ENCODE measurements at regions not wholly inside any gene's neighbourhood (a gene's known extent, or its start where the extent isn't known, plus 50 kb on each side); places are given as distances from the start of the nearest gene placed in this dataset.
"Not testable (repeated sequence)": the region's sequence is repeated elsewhere in the genome, so short reads cannot be mapped to it uniquely, and the experiment has no call there.

DNA sequence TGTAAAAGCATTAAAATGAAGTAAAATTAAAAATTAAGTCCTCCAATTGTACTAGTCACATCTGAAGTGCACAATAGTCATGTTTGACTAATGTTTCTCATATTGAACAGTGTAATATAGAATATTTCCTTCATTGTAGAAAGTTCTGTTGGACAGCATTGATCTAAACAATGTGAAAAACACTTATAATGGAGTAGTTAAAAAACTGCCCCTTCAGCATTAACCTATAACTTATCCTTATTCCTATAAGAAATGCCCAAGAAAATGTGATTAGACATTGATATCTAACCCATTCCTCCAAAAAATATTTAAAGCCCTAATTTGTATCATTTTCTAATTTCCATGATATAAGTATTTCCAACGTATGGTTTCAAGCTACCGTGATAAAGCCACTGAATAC, 210.7 kb downstream of the RASSF9 start:
- Histone ChIP-seq H3K4me3 (ENCODE audit: low read depth in 1 of 2, low read length in 2 of 2) (no peak overlapping the region), H3K9me3 (ENCODE audit: control insufficient read depth in 1 of 2, low read length in 2 of 2) (no peaks in the 10 kb centered on the region), H3K27me3 (ENCODE audit: low read depth, low read length) (no peaks in the 10 kb centered on the region), H3K27ac (ENCODE audit: low read length) (no peak overlapping the region), H3K36me3 (ENCODE audit: control insufficient read depth in 1 of 2, insufficient read depth in 2 of 2, low read length in 2 of 2) (no peaks in the 10 kb centered on the region), H3K4me1 (ENCODE audit: control insufficient read depth in 1 of 2, insufficient read depth in 2 of 2, low read length in 2 of 2) (no peaks in the 10 kb centered on the region)

DNA sequence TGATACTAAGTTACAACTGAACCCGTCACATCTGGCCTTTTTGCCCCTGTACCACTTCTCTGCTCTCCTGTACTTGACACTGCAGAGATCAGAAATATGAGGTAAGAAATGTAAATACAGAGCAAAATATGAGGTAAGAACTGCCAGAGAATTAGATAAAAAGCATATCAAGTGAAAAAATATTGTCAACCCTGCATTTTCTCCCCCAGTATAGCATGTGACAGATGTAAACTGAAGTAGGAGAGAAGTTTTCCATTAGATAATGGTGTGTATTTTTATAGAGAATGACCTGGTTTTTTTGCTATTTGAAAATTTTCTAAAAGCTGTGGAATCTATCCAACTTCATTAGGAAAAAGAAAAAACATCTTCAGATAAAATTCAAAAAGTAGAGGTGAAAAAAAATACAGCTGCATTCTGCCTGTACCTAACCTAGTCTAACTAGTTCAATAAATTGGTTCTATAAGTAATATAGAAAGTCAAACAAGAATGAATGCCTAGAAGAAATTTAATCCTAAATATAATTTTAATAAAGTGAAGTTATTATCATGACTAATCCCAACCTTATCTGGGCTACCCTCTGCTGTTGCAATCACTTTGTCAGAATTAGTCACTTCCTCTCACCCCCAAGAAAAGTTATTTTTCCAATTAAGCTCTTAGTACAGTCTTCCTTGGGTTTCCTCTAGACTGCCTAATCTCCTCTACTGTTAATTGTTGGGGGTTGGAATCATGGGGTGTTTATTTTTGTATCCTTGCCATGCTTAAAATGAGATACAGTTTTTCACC, 210.0 kb downstream of the RASSF9 start:
- H3K4me1 ChIP-seq (ENCODE audit: control insufficient read depth in 1 of 2, insufficient read depth in 2 of 2, low read length in 2 of 2), result no peaks in the 10 kb centered on the region
- H3K4me3 ChIP-seq (ENCODE audit: low read depth in 1 of 2, low read length in 2 of 2), result no peak overlapping the region
- no peak overlapping the region for H3K27ac ChIP-seq (ENCODE audit: low read length)
- no peaks in the 10 kb centered on the region for H3K27me3 ChIP-seq (ENCODE audit: low read depth, low read length)
- H3K9me3 ChIP-seq (ENCODE audit: control insufficient read depth in 1 of 2, low read length in 2 of 2), result no peaks in the 10 kb centered on the region
- no peaks in the 10 kb centered on the region for H3K36me3 ChIP-seq (ENCODE audit: control insufficient read depth in 1 of 2, insufficient read depth in 2 of 2, low read length in 2 of 2)

DNA sequence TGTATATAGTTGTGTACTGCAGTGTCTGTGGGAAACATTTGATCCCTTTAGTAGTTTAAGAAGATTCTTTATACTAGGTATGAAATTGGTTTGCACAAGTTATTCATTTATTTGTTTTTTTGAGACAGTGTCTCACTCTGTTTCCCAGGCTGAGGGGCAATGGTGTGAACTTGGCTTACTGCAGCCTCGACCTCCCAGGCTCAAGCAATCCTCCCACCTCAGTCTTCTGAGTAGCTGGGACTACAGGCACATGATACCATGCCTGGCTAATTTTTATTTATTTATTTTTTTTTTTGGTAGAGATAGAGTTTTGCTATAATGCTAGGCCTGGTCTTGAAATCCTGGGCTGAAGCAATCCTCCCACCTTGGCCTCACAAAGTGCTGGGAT, 209.4 kb downstream of the RASSF9 start:
- H3K4me3 ChIP-seq (ENCODE audit: low read depth in 1 of 2, low read length in 2 of 2), result no peak overlapping the region
- no peaks in the 10 kb centered on the region for H3K9me3 ChIP-seq (ENCODE audit: control insufficient read depth in 1 of 2, low read length in 2 of 2)
- H3K27me3 ChIP-seq (ENCODE audit: low read depth, low read length), result no peaks in the 10 kb centered on the region
- no peaks in the 10 kb centered on the region for H3K36me3 ChIP-seq (ENCODE audit: control insufficient read depth in 1 of 2, insufficient read depth in 2 of 2, low read length in 2 of 2)
- H3K27ac ChIP-seq (ENCODE audit: low read length), result no peak overlapping the region
- no peaks in the 10 kb centered on the region for H3K4me1 ChIP-seq (ENCODE audit: control insufficient read depth in 1 of 2, insufficient read depth in 2 of 2, low read length in 2 of 2)

DNA sequence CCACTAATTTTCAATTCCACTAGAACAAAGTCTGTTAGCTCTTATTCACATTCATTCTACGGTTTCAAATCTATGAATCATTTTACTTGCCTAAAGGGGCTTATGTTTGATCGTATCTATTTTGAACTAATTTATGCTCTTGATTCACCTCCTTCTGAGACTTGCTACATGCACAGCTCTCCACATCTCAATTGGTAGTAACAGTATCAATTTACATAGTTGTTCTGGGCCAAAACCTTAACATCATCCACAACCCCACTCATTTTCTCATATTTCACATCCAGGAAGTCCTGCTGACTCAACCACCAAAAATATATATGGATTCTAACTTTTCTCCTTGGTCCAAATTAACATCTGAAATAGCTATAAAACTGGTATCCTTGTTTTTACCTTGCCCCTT, 208.6 kb downstream of the RASSF9 start:
- Histone ChIP-seq H3K4me3 (ENCODE audit: low read depth in 1 of 2, low read length in 2 of 2) (no peak overlapping the region), H3K9me3 (ENCODE audit: control insufficient read depth in 1 of 2, low read length in 2 of 2) (no peaks in the 10 kb centered on the region), H3K36me3 (ENCODE audit: control insufficient read depth in 1 of 2, insufficient read depth in 2 of 2, low read length in 2 of 2) (no peaks in the 10 kb centered on the region), H3K4me1 (ENCODE audit: control insufficient read depth in 1 of 2, insufficient read depth in 2 of 2, low read length in 2 of 2) (no peaks in the 10 kb centered on the region), H3K27me3 (ENCODE audit: low read depth, low read length) (no peaks in the 10 kb centered on the region), H3K27ac (ENCODE audit: low read length) (no peak overlapping the region)

DNA sequence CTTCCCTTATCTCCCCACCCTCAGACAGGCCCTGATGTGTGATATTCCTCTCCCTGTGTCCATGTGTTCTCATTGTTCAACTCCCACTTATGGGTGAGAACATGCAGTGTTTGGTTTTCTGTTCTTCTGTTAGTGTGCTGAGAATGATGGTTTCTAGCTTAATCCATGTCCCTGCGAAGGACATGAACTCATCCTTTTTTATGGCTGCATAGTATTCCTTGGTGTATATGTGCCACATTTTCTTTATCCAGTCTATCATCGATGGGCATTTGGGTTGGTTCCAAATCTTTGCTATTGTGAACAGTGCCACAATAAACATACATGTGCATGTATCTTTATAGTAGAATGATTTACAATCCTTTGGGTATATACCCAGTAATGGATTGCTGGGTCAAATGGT, 207.6 kb downstream of the RASSF9 start:
- H3K4me1 ChIP-seq (ENCODE audit: control insufficient read depth in 1 of 2, insufficient read depth in 2 of 2, low read length in 2 of 2); H3K4me3 ChIP-seq (ENCODE audit: low read depth in 1 of 2, low read length in 2 of 2); H3K27me3 ChIP-seq (ENCODE audit: low read depth, low read length); H3K27ac ChIP-seq (ENCODE audit: low read length); H3K9me3 ChIP-seq (ENCODE audit: control insufficient read depth in 1 of 2, low read length in 2 of 2); H3K36me3 ChIP-seq (ENCODE audit: control insufficient read depth in 1 of 2, insufficient read depth in 2 of 2, low read length in 2 of 2): not testable (repeated sequence)

DNA sequence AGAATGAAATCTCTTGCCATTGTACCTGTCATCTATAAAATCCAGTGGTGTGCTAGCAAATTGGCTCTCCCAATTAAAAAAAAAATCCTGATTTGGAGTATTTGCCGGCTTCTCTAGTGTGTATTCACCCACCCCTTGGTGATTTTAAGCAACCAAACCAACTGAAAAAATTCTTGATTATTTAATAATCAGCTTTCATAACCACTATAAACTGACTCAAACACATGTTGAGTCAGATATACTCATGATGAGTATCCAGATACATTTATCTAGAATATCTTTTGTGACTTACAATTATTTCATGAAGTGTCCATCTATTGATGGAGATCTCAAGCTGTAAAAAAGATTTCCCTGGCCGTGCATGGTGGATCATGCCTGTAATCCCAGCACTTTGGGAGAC, 205.4 kb downstream of the RASSF9 start:
- H3K4me3 ChIP-seq (ENCODE audit: low read depth in 1 of 2, low read length in 2 of 2), result no peak overlapping the region
- H3K4me1 ChIP-seq (ENCODE audit: control insufficient read depth in 1 of 2, insufficient read depth in 2 of 2, low read length in 2 of 2), result no peaks in the 10 kb centered on the region
- no peak overlapping the region for H3K27ac ChIP-seq (ENCODE audit: low read length)
- no peaks in the 10 kb centered on the region for H3K27me3 ChIP-seq (ENCODE audit: low read depth, low read length)
- H3K36me3 ChIP-seq (ENCODE audit: control insufficient read depth in 1 of 2, insufficient read depth in 2 of 2, low read length in 2 of 2), result no peaks in the 10 kb centered on the region
- H3K9me3 ChIP-seq (ENCODE audit: control insufficient read depth in 1 of 2, low read length in 2 of 2), result no peaks in the 10 kb centered on the region

DNA sequence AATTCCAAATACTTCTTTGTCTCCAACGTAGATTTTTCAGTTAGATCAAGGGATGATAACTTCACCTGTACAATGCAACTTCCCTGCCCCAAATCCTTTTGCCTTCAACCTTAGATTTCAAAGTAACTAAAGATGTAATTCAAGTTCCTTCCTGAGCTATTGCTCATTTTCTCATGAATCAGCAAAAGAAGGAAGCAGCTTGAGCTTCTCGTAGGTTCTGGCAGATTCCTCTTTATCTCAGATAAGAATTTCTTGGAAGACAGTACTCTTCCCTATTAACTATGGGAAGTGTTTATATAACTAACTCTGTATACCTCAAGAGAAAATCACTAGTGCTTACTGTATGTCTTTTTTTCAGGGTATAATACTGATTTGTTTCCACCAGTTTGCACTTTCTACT, 203.8 kb downstream of the RASSF9 start:
- no peak overlapping the region for H3K4me3 ChIP-seq (ENCODE audit: low read depth in 1 of 2, low read length in 2 of 2)
- no peaks in the 10 kb centered on the region for H3K9me3 ChIP-seq (ENCODE audit: control insufficient read depth in 1 of 2, low read length in 2 of 2)
- no peaks in the 10 kb centered on the region for H3K4me1 ChIP-seq (ENCODE audit: control insufficient read depth in 1 of 2, insufficient read depth in 2 of 2, low read length in 2 of 2)
- H3K36me3 ChIP-seq (ENCODE audit: control insufficient read depth in 1 of 2, insufficient read depth in 2 of 2, low read length in 2 of 2), result no peaks in the 10 kb centered on the region
- H3K27ac ChIP-seq (ENCODE audit: low read length), result no peak overlapping the region
- no peaks in the 10 kb centered on the region for H3K27me3 ChIP-seq (ENCODE audit: low read depth, low read length)

DNA sequence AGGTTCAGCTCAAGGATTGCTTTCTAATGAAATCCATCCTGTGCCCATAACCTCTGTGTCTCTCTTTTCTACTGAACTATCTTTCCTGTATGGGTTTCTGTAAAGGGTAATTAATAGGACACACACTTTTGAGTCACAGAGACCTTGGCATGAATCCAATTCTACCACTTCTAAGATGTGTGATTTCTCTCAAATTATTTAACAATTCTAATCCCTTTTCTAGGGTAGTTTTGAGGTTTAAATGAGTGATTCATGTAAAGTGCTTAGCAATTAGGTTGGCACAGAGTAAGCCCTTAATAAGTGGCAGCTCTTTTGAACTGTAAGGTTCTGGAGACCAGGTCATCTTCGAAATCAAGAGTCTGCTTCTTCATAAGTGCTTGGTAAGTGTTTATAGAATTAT, 202.7 kb downstream of the RASSF9 start:
- H3K27me3 ChIP-seq (ENCODE audit: low read depth, low read length), result no peaks in the 10 kb centered on the region
- no peaks in the 10 kb centered on the region for H3K36me3 ChIP-seq (ENCODE audit: control insufficient read depth in 1 of 2, insufficient read depth in 2 of 2, low read length in 2 of 2)

DNA sequence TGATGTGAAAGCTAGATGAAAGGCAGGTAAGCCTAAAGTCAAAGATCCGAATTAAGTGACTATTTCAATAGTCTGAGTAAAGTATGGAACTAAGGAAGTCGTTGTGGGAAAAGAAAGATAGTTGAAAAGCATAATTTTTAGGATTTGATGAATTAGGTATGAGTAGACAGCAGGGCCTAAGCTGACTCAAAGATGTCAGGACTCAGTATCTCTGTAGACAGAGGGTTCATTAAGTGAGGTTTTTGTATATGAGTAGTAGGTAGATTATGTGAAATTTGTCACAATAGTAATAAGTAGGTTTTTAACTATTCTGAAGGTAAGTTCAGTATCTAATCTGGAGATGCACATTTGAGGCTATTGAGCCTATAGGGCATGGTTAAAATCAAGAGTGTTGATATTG, 196.4 kb downstream of the RASSF9 start:
- Histone ChIP-seq H3K36me3 (ENCODE audit: control insufficient read depth in 1 of 2, insufficient read depth in 2 of 2, low read length in 2 of 2) (no peaks in the 10 kb centered on the region), H3K9me3 (ENCODE audit: control insufficient read depth in 1 of 2, low read length in 2 of 2) (no peaks in the 10 kb centered on the region), H3K4me3 (ENCODE audit: low read depth in 1 of 2, low read length in 2 of 2) (no peak overlapping the region), H3K27ac (ENCODE audit: low read length) (no peak overlapping the region), H3K4me1 (ENCODE audit: control insufficient read depth in 1 of 2, insufficient read depth in 2 of 2, low read length in 2 of 2) (no peaks in the 10 kb centered on the region), H3K27me3 (ENCODE audit: low read depth, low read length) (no peaks in the 10 kb centered on the region)

More for the DNA sequence above, 202.7 kb downstream of the RASSF9 start:
- H3K9me3 ChIP-seq (ENCODE audit: control insufficient read depth in 1 of 2, low read length in 2 of 2), result no peaks in the 10 kb centered on the region
- no peaks in the 10 kb centered on the region for H3K4me1 ChIP-seq (ENCODE audit: control insufficient read depth in 1 of 2, insufficient read depth in 2 of 2, low read length in 2 of 2)
- no peak overlapping the region for H3K27ac ChIP-seq (ENCODE audit: low read length)
- H3K4me3 ChIP-seq (ENCODE audit: low read depth in 1 of 2, low read length in 2 of 2), result no peak overlapping the region

DNA sequence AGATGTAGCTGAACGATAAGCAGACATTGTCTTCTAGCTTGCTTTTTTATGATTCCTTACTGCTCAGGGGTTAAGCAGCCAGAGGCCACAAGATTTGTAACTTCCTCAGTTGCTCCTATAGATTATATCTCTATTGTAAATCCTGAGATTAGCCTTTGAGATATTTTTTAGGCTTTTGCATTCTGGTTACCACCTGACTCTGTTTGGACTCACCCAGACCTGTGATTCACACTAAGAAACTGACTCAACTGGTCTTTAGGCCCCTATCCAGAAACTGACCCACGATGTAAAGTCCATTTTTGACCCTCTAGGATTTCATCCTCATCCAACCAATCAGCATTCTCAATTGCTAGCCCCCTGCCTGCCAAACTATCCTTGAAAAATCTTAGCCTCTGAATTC, 194.4 kb downstream of the RASSF9 start:
- H3K4me1 ChIP-seq (ENCODE audit: control insufficient read depth in 1 of 2, insufficient read depth in 2 of 2, low read length in 2 of 2), result no peaks in the 10 kb centered on the region

DNA sequence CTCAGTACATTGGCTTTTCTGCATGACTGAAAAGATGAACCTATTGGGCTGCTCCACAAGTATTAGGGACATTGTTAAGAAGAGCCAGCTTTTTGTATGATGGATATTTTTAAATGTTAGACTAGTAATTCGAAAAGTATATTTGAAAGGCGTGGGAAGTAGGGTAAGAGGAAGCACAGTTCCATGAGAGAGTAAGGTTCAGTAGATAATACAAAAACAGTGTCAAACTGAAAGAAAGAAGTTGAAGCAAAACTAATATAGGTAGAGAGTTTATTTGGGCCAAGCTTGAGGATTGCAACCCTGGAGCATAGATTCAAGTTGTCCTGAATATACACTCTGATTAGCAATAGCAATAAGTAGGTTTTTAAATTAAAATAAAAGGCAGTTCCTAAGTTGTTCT, 193.9 kb downstream of the RASSF9 start:
- Histone ChIP-seq H3K27me3 (ENCODE audit: low read depth, low read length) (no peaks in the 10 kb centered on the region), H3K27ac (ENCODE audit: low read length) (no peak overlapping the region), H3K9me3 (ENCODE audit: control insufficient read depth in 1 of 2, low read length in 2 of 2) (no peaks in the 10 kb centered on the region), H3K4me3 (ENCODE audit: low read depth in 1 of 2, low read length in 2 of 2) (no peak overlapping the region), H3K36me3 (ENCODE audit: control insufficient read depth in 1 of 2, insufficient read depth in 2 of 2, low read length in 2 of 2) (no peaks in the 10 kb centered on the region), H3K4me1 (ENCODE audit: control insufficient read depth in 1 of 2, insufficient read depth in 2 of 2, low read length in 2 of 2) (no peaks in the 10 kb centered on the region)

More for the DNA sequence above, 194.4 kb downstream of the RASSF9 start:
- no peaks in the 10 kb centered on the region for H3K27me3 ChIP-seq (ENCODE audit: low read depth, low read length)
- H3K4me3 ChIP-seq (ENCODE audit: low read depth in 1 of 2, low read length in 2 of 2), result no peak overlapping the region
- H3K9me3 ChIP-seq (ENCODE audit: control insufficient read depth in 1 of 2, low read length in 2 of 2), result no peaks in the 10 kb centered on the region
- H3K36me3 ChIP-seq (ENCODE audit: control insufficient read depth in 1 of 2, insufficient read depth in 2 of 2, low read length in 2 of 2), result no peaks in the 10 kb centered on the region
- no peak overlapping the region for H3K27ac ChIP-seq (ENCODE audit: low read length)

DNA sequence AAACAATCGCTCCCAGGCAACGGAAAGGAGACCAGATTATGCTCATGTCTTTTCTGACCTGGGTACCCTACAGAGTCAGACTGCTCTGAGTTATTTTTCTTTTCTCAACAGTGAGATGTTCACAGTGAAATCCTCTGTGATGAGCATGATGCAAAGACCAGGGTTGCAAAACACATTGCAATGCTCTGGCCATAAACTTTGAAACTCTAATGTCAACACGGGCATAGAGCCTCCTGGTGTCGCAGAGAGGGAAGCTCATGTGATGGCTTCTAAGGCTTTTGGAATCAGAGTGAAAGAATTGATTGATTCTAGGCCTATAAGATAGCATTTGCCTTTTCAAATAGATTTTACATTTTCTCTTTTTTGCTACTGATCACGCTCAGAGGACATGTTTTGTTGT, 193.4 kb downstream of the RASSF9 start:
- Histone ChIP-seq H3K9me3 (ENCODE audit: control insufficient read depth in 1 of 2, low read length in 2 of 2) (no peaks in the 10 kb centered on the region), H3K27ac (ENCODE audit: low read length) (no peak overlapping the region), H3K27me3 (ENCODE audit: low read depth, low read length) (no peaks in the 10 kb centered on the region), H3K4me1 (ENCODE audit: control insufficient read depth in 1 of 2, insufficient read depth in 2 of 2, low read length in 2 of 2) (no peaks in the 10 kb centered on the region), H3K36me3 (ENCODE audit: control insufficient read depth in 1 of 2, insufficient read depth in 2 of 2, low read length in 2 of 2) (no peaks in the 10 kb centered on the region), H3K4me3 (ENCODE audit: low read depth in 1 of 2, low read length in 2 of 2) (no peak overlapping the region)

All from muscle layer of duodenum (tissue), 2 donors.